GM23338 (cell line): ENCODE measurements at regions not wholly inside any gene's neighbourhood (a gene's known extent, or its start where the extent isn't known, plus 50 kb on each side); places are given as distances from the start of the nearest gene placed in this dataset.

Experiments
- ATAC-seq: fragments of 200-7000 bp; cut with Tn5 transposase; 3 replicates; pipeline ENCODE4 v1.9.1; 2020
- DNase-seq: peaks from one replicate; pipeline ENCODE4 v3.0.0-alpha.2; 2015; ENCODE audit warnings: low spot score
- H2AFZ ChIP-seq: fragments of 200-600 bp; sonication (generic); 2 replicates; pipeline ENCODE4 v1.8.0; 2016; ENCODE audit warnings: antibody characterized with exemption, mild to moderate bottlenecking, moderate library complexity
- H3F3A ChIP-seq: fragments of 200-600 bp; sonication (generic); replicated peaks from 2 replicates; pipeline ENCODE4 v1.8.0; 2017; ENCODE audit warnings: antibody characterized with exemption, mixed run types, low read depth
- H3K27ac ChIP-seq: fragments of 200-600 bp; sonication (generic); 2 replicates; pipeline ENCODE4 v1.6.1; 2016; ENCODE audit warnings: low read depth
- H3K27me3 ChIP-seq: fragments of 200-600 bp; sonication (generic); 2 replicates; pipeline ENCODE4 v1.8.0; 2016; ENCODE audit warnings: mild to moderate bottlenecking, mixed run types, moderate library complexity; ENCODE audit not compliant: insufficient read depth
- H3K36me3 ChIP-seq: fragments of 200-600 bp; sonication (generic); 2 replicates; pipeline ENCODE4 v1.8.0; 2016; ENCODE audit warnings: mild to moderate bottlenecking; ENCODE audit not compliant: insufficient read depth
- H3K4me1 ChIP-seq: fragments of 200-600 bp; sonication (generic); 2 replicates; pipeline ENCODE4 v1.8.0; 2016; ENCODE audit warnings: mild to moderate bottlenecking, moderate library complexity; ENCODE audit not compliant: insufficient read depth
- H3K4me2 ChIP-seq: fragments of 200-600 bp; sonication (generic); 2 replicates; pipeline ENCODE4 v1.7.1; 2017; ENCODE audit warnings: mixed run types
- H3K4me3 ChIP-seq: fragments of 200-600 bp; sonication (generic); 2 replicates; pipeline ENCODE4 v1.6.1; 2016; ENCODE audit warnings: mixed run types
- H3K79me2 ChIP-seq: fragments of 200-600 bp; sonication (generic); replicated peaks from 2 replicates; pipeline ENCODE4 v1.8.0; 2017; ENCODE audit warnings: mild to moderate bottlenecking; ENCODE audit not compliant: insufficient read depth
- H3K9me2 ChIP-seq: fragments of 200-600 bp; sonication (generic); 2 replicates; pipeline ENCODE4 v1.8.0; 2017; ENCODE audit not compliant: insufficient read depth
- H4K20me1 ChIP-seq: fragments of 200-600 bp; sonication (generic); replicated peaks from 2 replicates; pipeline ENCODE4 v1.8.0; 2017; ENCODE audit warnings: mild to moderate bottlenecking; ENCODE audit not compliant: insufficient read depth
- H3K27ac Mint-ChIP-seq: 2 replicates; pipeline ENCODE4 v1.8.0; 2020; ENCODE audit warnings: inconsistent platforms, mild to moderate bottlenecking, moderate library complexity, mixed read lengths
- H3K27me3 Mint-ChIP-seq: 3 replicates; pipeline ENCODE4 v1.8.0; 2022; ENCODE audit warnings: low read depth, mild to moderate bottlenecking, moderate library complexity, mixed read lengths, inconsistent platforms; ENCODE audit not compliant: insufficient read depth, poor library complexity
- H3K36me3 Mint-ChIP-seq: 3 replicates; pipeline ENCODE4 v1.8.0; 2021; ENCODE audit warnings: low read depth, mild to moderate bottlenecking, inconsistent platforms, moderate library complexity, mixed read lengths
- H3K4me1 Mint-ChIP-seq: 3 replicates; pipeline ENCODE4 v1.8.0; 2020; ENCODE audit warnings: mild to moderate bottlenecking, inconsistent platforms, mixed read lengths
- H3K4me3 Mint-ChIP-seq: 3 replicates; pipeline ENCODE4 v1.8.0; 2021; ENCODE audit warnings: moderate library complexity, mild to moderate bottlenecking, inconsistent platforms, mixed read lengths
- H3K9me3 Mint-ChIP-seq: 3 replicates; pipeline ENCODE4 v1.8.0; 2020; ENCODE audit warnings: moderate library complexity, mild to moderate bottlenecking, inconsistent platforms, mixed read lengths
- CREB1 ChIP-seq: fragments of 250-450 bp; sonication (Bioruptor Pico); IDR thresholded peaks from 2 replicates; pipeline ENCODE4 v1.5.0; 2020; ENCODE audit warnings: low read depth, mild to moderate bottlenecking, moderate library complexity
- CTCF ChIP-seq, 2 experiments: fragments of 200-600 bp in 1 of 2; sonication (generic) in 1 of 2; conservative IDR thresholded peaks; 2 replicates each; pipeline versions ENCODE4 v1.5.1 to v1.6.1; 2016 to 2017; ENCODE audit warnings: antibody characterized with exemption in 2 of 2, low read depth in 2 of 2, mild to moderate bottlenecking in 2 of 2, moderate library complexity in 1 of 2
- EZH2 ChIP-seq: fragments of 200-600 bp; sonication (generic); IDR thresholded peaks from one replicate; pipeline ENCODE4 v1.8.0; 2017; ENCODE audit warnings: antibody characterized with exemption, mild to moderate bottlenecking, low read depth; ENCODE audit not compliant: unreplicated experiment
- EZH2phosphoT487 ChIP-seq: fragments of 200-600 bp; sonication (generic); IDR thresholded peaks from one replicate; pipeline ENCODE4 v1.8.1; 2018; ENCODE audit warnings: antibody characterized with exemption; ENCODE audit not compliant: unreplicated experiment
- JUNB ChIP-seq: IDR thresholded peaks from one replicate; pipeline ENCODE4 v1.6.1; 2016; ENCODE audit warnings: antibody characterized with exemption; ENCODE audit not compliant: unreplicated experiment
- NANOG ChIP-seq: IDR thresholded peaks from 2 replicates; pipeline ENCODE4 v1.6.1; 2016; ENCODE audit warnings: antibody characterized with exemption, borderline replicate concordance
- POLR2AphosphoS5 ChIP-seq: IDR thresholded peaks from 2 replicates; pipeline ENCODE4 v1.6.1; 2016; ENCODE audit warnings: antibody characterized with exemption, low read depth
- STAT1 ChIP-seq: IDR thresholded peaks from one replicate; pipeline ENCODE4 v1.6.1; 2016; ENCODE audit warnings: antibody characterized with exemption; ENCODE audit not compliant: unreplicated experiment
- ZNF114 ChIP-seq: fragments of 250-450 bp; sonication (Bioruptor Pico); IDR thresholded peaks from 2 replicates; pipeline ENCODE4 v1.5.0; 2020; ENCODE audit warnings: mild to moderate bottlenecking, moderate library complexity
- ZNF331 ChIP-seq: fragments of 250-450 bp; sonication (Bioruptor Pico); IDR thresholded peaks from 2 replicates; pipeline ENCODE4 v1.5.0; 2020; ENCODE audit warnings: low read depth, mild to moderate bottlenecking, moderate library complexity
- ZNF462 ChIP-seq: fragments of 250-450 bp; sonication (Bioruptor Pico); IDR thresholded peaks from 2 replicates; pipeline ENCODE4 v1.5.0; 2020; ENCODE audit warnings: mild to moderate bottlenecking, moderate library complexity
- TF ChIP-seq, protein P1 (sequence below): IDR thresholded peaks from one replicate; pipeline ENCODE4 v1.6.1; 2018; ENCODE audit warnings: antibody characterized with exemption; ENCODE audit not compliant: unreplicated experiment
- TF ChIP-seq, protein P2 (sequence below): IDR thresholded peaks from 2 replicates; pipeline ENCODE4 v1.6.1; 2016; ENCODE audit warnings: antibody characterized with exemption

DNA sequence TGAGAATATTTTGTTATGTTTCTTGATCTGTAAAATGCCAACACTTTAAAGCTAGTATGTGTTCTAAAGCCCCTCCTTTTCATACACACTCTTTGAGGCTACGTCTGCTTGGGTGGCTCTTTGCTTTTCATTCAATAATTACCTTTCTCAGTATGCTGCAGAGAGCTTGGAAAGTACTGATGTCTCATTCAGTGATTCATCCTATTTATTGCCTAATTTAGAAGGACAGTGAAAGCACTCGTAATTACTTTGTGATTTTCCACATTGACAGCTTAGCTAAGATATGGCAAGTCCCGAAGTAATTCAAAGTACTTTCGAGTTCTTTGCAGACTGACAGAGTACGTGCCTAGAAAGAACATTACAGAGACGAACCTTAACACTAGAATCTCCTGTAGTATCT lies 57.2 kb downstream of the BMP15 start:
- no peak overlapping the region for H3K4me2 ChIP-seq

More for the DNA sequence above, 57.2 kb downstream of the BMP15 start:
- no peaks in the 10 kb centered on the region for H3K36me3 ChIP-seq
- no peaks in the 10 kb centered on the region for H3K9me2 ChIP-seq
- H3K36me3 Mint-ChIP-seq: no peaks in the 10 kb centered on the region
- H3K9me3 Mint-ChIP-seq: no peaks in the 10 kb centered on the region
- ATAC-seq (no peak), DNase-seq (no peak)
- no peak overlapping the region for H3K27ac ChIP-seq
- TF ChIP-seq STAT1 (no peak), EZH2 (no peak), NANOG (no peak), ZNF114 (no peak), EZH2phosphoT487 (no peak), POLR2AphosphoS5 (no peak), ZNF331 (CRISPR knock-in tag) (no peak), CTCF (conservative IDR thresholded peaks at IDR 0.05; ENCODE audit: low read depth in 2 of 2) (no peak), CREB1 (CRISPR knock-in tag) (no peak), ZNF462 (CRISPR knock-in tag) (no peak), JUNB (no peak)
- TF ChIP-seq, protein P1, sequence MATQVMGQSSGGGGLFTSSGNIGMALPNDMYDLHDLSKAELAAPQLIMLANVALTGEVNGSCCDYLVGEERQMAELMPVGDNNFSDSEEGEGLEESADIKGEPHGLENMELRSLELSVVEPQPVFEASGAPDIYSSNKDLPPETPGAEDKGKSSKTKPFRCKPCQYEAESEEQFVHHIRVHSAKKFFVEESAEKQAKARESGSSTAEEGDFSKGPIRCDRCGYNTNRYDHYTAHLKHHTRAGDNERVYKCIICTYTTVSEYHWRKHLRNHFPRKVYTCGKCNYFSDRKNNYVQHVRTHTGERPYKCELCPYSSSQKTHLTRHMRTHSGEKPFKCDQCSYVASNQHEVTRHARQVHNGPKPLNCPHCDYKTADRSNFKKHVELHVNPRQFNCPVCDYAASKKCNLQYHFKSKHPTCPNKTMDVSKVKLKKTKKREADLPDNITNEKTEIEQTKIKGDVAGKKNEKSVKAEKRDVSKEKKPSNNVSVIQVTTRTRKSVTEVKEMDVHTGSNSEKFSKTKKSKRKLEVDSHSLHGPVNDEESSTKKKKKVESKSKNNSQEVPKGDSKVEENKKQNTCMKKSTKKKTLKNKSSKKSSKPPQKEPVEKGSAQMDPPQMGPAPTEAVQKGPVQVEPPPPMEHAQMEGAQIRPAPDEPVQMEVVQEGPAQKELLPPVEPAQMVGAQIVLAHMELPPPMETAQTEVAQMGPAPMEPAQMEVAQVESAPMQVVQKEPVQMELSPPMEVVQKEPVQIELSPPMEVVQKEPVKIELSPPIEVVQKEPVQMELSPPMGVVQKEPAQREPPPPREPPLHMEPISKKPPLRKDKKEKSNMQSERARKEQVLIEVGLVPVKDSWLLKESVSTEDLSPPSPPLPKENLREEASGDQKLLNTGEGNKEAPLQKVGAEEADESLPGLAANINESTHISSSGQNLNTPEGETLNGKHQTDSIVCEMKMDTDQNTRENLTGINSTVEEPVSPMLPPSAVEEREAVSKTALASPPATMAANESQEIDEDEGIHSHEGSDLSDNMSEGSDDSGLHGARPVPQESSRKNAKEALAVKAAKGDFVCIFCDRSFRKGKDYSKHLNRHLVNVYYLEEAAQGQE: no peak
- TF ChIP-seq, protein P2, sequence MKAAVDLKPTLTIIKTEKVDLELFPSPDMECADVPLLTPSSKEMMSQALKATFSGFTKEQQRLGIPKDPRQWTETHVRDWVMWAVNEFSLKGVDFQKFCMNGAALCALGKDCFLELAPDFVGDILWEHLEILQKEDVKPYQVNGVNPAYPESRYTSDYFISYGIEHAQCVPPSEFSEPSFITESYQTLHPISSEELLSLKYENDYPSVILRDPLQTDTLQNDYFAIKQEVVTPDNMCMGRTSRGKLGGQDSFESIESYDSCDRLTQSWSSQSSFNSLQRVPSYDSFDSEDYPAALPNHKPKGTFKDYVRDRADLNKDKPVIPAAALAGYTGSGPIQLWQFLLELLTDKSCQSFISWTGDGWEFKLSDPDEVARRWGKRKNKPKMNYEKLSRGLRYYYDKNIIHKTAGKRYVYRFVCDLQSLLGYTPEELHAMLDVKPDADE: no peak
- H3K27ac Mint-ChIP-seq: no peak overlapping the region
- no peaks in the 10 kb centered on the region for H4K20me1 ChIP-seq
- H3F3A ChIP-seq: no peaks in the 10 kb centered on the region
- H3K4me1 ChIP-seq: peaks cover 10% of the 10 kb centered on the region; the same call in 1 of the 2 replicates
- peaks cover 21% of the 10 kb centered on the region for H3K4me1 Mint-ChIP-seq
- H3K4me3 Mint-ChIP-seq: no peak overlapping the region
- no peaks in the 10 kb centered on the region for H3K27me3 ChIP-seq
- no peak overlapping the region for H3K4me3 ChIP-seq
- no peaks in the 10 kb centered on the region for H3K79me2 ChIP-seq
- H2AFZ ChIP-seq: no peak overlapping the region
- no peaks in the 10 kb centered on the region for H3K27me3 Mint-ChIP-seq
